HPDE6-E6E7 (cell line): ENCODE measurements at regions not wholly inside any gene's neighbourhood (a gene's known extent, or its start where the extent isn't known, plus 50 kb on each side); places are given as distances from the start of the nearest gene placed in this dataset.

Experiments
- DNase-seq: peaks from one replicate; pipeline ENCODE4 v3.0.0; 2011; ENCODE audit warnings: missing footprints; ENCODE audit errors: extremely low spot score

DNA sequence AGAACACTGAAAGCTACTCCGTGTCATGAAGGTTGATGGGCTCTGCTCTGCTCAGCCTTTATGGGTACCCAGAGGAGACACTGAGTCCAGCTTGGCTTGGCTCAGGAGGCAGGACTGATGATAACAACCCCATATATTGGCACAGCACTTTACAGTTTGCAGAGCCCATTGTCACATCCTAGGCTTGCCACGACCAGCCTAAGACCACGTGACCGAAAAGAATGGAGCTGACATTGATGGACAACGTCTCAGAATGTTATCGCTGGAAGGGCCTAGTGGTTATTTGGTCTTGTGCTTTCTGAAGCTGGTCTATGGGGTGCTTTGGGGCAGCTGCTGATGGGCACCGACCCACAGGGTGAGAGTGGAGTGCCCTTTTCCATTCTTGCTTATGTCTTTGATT is 72.9 kb upstream of the RUNX3 start:
- no peak for DNase-seq

- no peak for DNase-seq
Measured at GRCh38 chr1:25001125-25001915, 71.2 kb upstream of the RUNX3 start.

- DNase-seq = no peak
Measured at GRCh38 chr1:24999906-25000305, 69.8 kb upstream of the RUNX3 start.

DNA sequence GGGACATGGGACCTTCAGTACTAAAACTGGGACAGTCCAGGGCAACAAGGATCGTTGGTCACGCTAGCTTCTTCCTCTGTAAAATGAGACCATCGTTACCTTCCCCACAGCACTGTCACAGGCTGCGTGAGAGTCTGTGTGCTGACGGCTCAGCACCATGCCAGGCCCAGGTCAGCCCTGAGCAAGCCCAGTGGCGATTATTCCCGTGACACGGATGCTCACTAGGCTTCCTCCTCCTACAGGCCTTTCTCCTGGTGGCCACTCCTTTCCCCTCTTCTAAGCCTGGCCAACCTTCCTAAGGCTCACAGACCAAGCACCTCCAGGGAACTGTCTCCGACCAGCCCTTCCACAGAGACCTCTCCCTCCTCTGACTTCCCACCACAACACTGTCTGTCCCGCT is 69.3 kb upstream of the RUNX3 start:
- DNase-seq = no peak

DNA sequence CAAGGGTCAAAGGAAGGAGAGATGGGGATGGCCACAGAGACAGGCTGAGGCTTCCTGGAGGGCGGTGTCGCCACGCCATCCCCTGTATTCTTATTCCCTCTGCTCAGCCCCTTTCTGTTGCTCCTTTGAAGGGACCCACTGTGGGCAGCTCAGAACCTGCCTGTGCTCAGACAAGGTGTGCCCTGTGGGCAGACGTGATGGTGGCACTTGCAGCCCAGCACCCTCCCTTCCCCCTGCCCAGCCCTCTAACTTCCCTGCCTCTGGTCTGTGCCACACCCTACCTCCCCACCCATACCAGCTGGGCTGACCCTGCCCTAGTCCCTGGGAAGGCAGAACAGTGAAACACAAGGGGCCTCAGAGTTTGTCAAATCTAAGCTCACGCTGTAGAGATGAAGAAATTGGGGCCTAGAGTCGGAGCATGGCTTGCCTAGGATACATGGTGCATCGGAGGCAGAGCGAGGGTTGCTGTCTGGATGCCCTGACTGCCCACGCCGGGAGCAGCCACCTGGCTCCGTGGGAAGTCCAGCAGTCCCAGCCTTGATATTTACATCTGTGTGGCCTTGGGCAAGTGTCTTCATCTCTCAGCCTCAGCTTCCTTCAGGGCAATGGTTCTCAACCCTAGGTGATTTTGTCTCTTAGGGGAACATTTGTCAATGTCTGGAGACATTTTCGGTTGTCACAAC is 68.6 kb upstream of the RUNX3 start:
- DNase-seq = no peak

- no peak for DNase-seq
Measured at GRCh38 chr1:24996983-24997893, 67.2 kb upstream of the RUNX3 start.

DNA sequence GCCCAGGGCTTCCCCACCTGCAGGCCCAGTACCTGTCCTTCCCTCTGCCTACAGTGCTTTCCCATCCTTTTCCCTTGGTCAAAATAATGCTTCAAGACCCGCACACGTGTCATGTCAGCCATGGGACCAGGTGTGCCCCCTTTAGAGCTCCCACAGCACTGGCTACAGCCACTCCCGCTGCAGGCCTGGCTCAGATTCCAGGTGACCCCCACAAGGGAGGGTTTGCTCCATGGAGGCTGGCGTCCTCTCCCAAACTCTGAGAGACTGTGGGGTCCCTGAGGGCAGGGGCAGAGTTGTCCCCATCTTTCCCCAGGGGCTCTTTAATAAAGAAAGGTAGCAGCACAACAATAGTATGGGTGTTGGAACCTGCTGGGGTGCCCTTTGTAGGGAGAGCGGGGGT is 66.4 kb upstream of the RUNX3 start:
- no peak for DNase-seq

GRCh38 chr1:24995661-24996060 is 65.6 kb upstream of the RUNX3 start:
- no peak for DNase-seq

DNA sequence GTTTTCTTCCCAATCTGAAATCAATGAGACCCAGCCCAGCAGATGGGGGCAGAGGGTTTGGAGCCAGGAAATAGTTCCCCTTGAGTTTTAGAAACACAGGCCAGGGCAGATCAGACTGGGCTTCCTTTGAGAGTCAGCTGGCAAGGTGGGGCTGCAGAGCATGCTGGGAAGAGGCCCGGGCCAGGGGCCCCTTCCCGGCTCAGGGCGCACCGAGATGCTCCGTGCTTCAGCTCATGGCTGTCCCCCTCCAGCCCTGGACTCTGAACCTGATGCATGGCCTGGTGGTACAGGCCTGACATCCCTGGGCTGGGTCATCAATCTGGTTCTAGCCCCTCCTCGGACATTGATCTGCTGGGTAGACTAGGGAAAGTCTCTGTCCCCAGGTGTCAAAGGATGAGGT is 65.1 kb upstream of the RUNX3 start:
- no peak for DNase-seq

DNA sequence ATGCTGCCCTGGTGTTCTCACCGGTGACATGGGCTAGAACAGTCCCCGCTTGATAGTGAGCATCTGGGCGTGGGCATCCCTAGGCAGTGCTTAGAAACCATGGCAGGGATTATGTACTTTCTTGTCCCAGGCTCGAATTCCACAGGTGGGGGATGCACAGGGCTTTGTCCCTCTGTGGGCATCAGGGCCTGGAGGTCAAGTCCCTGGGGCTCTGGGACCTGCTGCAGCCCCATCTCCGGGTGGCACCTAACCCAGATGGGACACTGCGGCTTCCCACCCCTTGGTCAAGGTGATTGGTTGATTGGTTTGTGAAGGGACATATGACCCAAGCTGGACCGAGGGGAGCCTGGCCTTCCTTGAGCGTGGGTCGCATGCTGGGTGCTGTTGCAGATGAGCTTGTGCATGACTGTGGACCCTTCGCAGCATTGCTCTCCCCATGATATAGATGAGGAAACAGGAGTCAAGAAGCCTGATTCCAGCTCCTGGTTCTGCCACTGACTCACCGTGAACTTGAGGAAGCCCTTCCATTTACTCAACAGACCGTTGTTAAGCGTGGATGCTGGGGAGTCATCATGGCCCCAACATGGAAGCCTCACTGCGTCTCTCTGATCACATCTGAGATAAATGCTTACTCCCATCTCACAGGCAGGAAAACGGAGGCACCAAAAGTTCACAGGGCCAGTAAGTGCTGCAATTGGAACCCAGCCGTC is 64.0 kb upstream of the RUNX3 start:
- DNase-seq = no peak

DNA sequence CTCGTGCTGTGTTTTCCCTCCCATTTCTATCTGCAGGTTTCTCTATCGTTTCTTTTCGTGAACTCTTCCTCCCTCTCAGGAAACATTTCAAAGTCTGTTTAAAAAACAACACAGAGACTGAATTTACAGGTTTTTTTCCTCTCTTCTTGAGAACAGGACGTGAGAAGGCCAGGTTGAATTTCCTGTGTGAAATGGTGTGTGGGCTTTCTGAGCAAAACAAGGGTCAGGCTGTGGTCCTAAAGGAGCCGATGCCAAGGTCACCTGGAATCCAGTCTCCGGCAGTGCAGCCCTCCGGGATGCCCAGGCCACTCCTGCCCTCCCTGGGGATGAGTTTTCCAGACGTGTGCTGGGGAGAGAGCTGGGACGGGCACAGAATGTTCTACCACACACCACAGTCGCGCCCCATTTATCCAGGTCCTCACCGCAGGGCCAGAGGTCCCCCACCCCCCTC is 62.7 kb upstream of the RUNX3 start:
- no peak for DNase-seq

DNA sequence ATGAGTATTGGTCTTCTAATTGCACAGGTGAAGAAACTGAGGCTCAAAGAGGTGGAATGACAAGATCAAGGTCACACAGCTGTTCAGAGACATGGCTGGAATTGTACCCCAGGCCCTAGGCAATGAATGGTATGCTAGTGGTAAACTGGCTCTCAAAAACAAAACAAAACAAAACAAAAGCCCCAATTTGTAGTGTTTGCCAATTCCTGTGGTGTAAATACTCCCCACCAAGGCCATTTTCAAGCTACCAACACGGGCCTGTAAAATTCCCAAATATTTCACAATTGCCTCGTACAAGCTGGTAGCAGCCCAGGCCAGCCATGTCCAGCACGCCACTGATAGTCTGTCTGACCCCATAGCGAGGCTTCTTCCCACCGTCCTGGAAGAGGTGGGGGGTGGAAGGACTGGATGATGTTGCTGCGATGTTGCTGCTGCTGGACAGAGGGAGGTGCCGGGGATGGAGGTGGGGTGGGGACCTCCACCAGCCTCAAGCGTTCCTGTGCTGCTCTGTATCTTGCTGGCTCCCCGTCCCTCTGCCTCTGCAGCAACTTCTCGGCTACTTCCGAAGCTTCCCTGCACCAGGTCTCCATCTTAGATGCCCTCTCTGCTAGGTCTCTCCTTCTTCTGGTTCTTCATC is 62.2 kb upstream of the RUNX3 start:
- no peak for DNase-seq

GRCh38 chr1:24991697-24992096 is 61.6 kb upstream of the RUNX3 start:
- no peak for DNase-seq

DNA sequence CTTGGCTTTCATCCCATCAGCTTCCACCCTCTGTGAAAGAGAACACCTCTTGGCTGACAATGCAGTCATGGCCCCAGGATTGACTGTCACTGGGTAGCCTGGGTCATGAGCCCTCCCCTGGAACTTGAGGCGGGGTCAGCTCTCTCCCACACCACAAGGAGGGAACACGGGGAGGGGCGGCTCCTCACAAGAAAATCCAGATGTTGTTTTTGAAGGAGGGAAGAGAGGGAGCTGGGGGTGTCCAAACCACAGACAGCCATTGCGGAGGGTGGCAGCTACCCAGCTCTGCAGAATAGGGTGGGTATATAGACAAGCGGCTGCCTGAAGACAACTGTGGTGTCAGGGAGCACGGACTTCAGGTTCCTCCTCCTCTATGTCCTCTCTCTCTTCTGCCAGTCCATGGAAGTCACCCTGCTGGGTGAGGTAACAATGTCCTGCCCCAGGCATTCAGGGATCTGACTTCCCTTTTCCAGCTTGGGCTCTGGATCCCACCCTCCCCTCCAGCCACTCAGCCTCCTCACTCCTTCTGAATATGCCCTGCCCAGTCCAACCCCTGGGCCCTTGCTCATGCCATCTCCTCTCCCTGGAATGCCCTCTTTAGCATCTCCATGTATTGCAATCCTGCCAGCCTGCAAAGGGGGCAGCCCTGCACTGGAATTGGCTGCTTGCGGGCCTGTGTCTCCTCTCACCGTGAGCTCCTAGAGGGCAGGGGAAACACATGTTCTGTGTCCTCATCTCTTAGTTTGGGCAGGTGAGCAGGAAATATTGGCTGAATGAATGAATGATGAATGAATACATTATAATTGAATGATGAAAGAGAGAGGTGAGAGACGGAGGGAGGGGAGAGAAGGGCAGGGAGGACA is 60.9 kb upstream of the RUNX3 start:
- DNase-seq = no peak

- no peak for DNase-seq
Measured at GRCh38 chr1:24990136-24990535, 60.1 kb upstream of the RUNX3 start.

- DNase-seq = no peak
Measured at GRCh38 chr1:24989082-24989481, 59.0 kb upstream of the RUNX3 start.

DNA sequence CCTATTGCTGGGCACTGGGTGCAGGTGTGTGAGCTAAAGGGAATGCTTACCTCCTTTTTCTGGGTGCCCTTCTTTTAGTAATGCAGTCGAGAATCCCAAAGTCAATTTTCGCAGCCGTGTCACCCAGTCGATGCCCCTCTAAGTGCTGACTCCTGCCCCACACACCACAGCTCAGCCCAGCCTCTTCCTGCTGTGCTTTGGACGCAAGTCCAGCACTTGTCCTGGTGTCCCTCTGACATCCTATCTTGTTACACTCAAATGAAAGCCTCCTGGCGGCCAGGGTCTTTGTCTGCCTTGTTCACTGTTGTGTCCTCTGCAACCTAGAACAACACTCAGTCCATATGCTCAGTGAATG is 58.5 kb upstream of the RUNX3 start:
- DNase-seq = no peak

DNA sequence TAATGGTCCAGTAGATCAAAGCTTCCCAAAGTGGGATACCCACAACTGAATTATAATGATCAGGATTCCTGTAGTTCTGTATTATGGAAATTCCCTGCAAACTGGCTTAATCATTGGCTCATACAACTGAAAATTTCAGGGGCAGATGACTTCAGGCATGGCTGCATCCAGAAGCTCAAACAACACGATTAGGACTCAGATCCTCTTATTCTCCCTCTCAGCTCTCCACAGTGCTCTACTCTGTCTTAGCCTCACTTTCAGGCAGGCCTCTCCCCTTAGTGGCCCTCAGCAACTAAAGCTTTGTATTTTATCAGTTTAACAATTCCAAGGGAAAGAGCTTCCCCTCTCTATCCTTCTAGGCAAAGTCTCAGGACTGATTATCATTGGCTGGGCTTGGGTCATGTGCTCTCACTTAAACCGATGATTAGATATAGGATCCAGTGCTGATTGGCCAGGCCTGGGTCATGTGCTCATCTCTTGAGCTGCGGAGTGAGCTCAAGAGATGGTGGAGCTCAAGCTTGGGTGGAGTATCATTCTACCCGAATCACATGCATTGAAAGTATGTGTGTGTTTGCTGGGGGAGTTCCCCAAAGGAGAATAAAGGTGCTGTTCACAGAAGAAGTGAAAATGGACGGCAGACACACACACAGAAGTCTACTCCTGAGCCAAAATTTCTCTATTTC is 57.9 kb upstream of the RUNX3 start:
- no peak for DNase-seq

- DNase-seq = no peak
Measured at GRCh38 chr1:24987424-24987823, 57.3 kb upstream of the RUNX3 start.
